ENCODE measurements at regions not wholly inside any gene's neighbourhood (a gene's known extent, or its start where the extent isn't known, plus 50 kb on each side); places are given as distances from the start of the nearest gene placed in this dataset.

- Histone ChIP-seq H3K4me2 (ENCODE audit: low read depth, low read length) (no peak overlapping the region), H4K20me1 (ENCODE audit: insufficient read depth, low read length) (no peaks in the 10 kb centered on the region), H3K9me3 (ENCODE audit: low read length) (peaks cover 86% of the 10 kb centered on the region), H3K79me2 (ENCODE audit: insufficient read depth, low read length) (no peaks in the 10 kb centered on the region), H3K36me3 (replicated peaks in 1 of 2; ENCODE audit: control insufficient read depth in 1 of 2, insufficient read depth in 2 of 2, low read length in 2 of 2) (no peaks in the 10 kb centered on the region), H3K4me3 (replicated peaks in 1 of 3; ENCODE audit: insufficient read depth in 1 of 3, low read depth in 2 of 3, low read length in 3 of 3) (no peak overlapping the region), H3K9ac (ENCODE audit: insufficient read depth, low read depth, low read length) (no peak overlapping the region), H3K27ac (ENCODE audit: extremely low read length, insufficient read depth, low read length) (no peak overlapping the region), H3K4me1 (ENCODE audit: insufficient read depth, low read length) (no peaks in the 10 kb centered on the region), H2AFZ (ENCODE audit: low read length) (no peak overlapping the region), H3K27me3 (ENCODE audit: control insufficient read depth in 1 of 2, insufficient read depth in 2 of 2, low read length in 2 of 2) (no peaks in the 10 kb centered on the region; a peak in 1 of 5 replicates)
- ChIA-PET CTCF (ENCODE audit: low intra/inter-chr PET ratio, low total read pairs) (no interaction called here), POLR2A (no interaction called here)
- BruUV-seq (replicated peaks): no TSS peak
- intact Hi-C loops (cut with micrococcal nuclease; ENCODE audit: unreplicated experiment) (no loop called here), in situ Hi-C loops (cut with HindIII; ENCODE audit: extremely low pct_ligation_motif_present, low pct_unique_long_range_greater_than_20kb) (no loop called here)
- WGBS (ENCODE audit: low lambda C conversion rate): 10% methylated on average over 1 of the region's 1 CpG
- FAIRE-seq (no peak), ATAC-seq (no peak), DNase-seq (ENCODE audit: low spot score) (no peak)
- TF ChIP-seq TEAD2 (CRISPR knock-in tag; IDR thresholded peaks at IDR 0.05): no peak
- TF ChIP-seq ZNF34 (CRISPR knock-in tag; IDR thresholded peaks at IDR 0.05; ENCODE audit: borderline replicate concordance): no peak
- no peak for TF ChIP-seq ZNF382 (CRISPR knock-in tag; IDR thresholded peaks at IDR 0.05; ENCODE audit: borderline replicate concordance)
- no peak for TF ChIP-seq ZNF724P (CRISPR knock-in tag; IDR thresholded peaks at IDR 0.05; ENCODE audit: borderline replicate concordance)
- no peak for TF ChIP-seq ZFP1 (CRISPR knock-in tag; IDR thresholded peaks at IDR 0.05)
- no peak for TF ChIP-seq ARNT (IDR thresholded peaks at IDR 0.05)
- no peak for TF ChIP-seq EP300 (IDR thresholded peaks at IDR 0.05; ENCODE audit: low read depth in 2 of 2, low read length in 2 of 2)
- TF ChIP-seq EP300 (CRISPR knock-in tag; IDR thresholded peaks at IDR 0.05; ENCODE audit: borderline replicate concordance): no peak
- no peak for TF ChIP-seq HOXA3 (CRISPR knock-in tag; IDR thresholded peaks at IDR 0.05)
- TF ChIP-seq ZNF501 (CRISPR knock-in tag; IDR thresholded peaks at IDR 0.05): no peak
- no peak for TF ChIP-seq IRX3 (CRISPR knock-in tag; IDR thresholded peaks at IDR 0.05; ENCODE audit: borderline replicate concordance, low read depth)
These were observed 615.6 kb downstream of the KCNH5 start for GRCh38 chr14:62429683-62430082.

- ChIA-PET POLR2A (no interaction called here), CTCF (ENCODE audit: low intra/inter-chr PET ratio, low total read pairs) (no interaction called here)
- 0% methylated on average over 2 of the region's 2 CpGs for WGBS (ENCODE audit: low lambda C conversion rate)
- Histone ChIP-seq H4K20me1 (ENCODE audit: insufficient read depth, low read length) (no peaks in the 10 kb centered on the region), H3K27me3 (ENCODE audit: control insufficient read depth in 1 of 2, insufficient read depth in 2 of 2, low read length in 2 of 2) (no peaks in the 10 kb centered on the region; a peak in 1 of 5 replicates), H3K36me3 (replicated peaks in 1 of 2; ENCODE audit: control insufficient read depth in 1 of 2, insufficient read depth in 2 of 2, low read length in 2 of 2) (no peaks in the 10 kb centered on the region), H3K27ac (ENCODE audit: extremely low read length, insufficient read depth, low read length) (no peak overlapping the region), H2AFZ (ENCODE audit: low read length) (no peak overlapping the region), H3K4me2 (ENCODE audit: low read depth, low read length) (no peak overlapping the region), H3K79me2 (ENCODE audit: insufficient read depth, low read length) (no peaks in the 10 kb centered on the region), H3K4me3 (replicated peaks in 1 of 3; ENCODE audit: insufficient read depth in 1 of 3, low read depth in 2 of 3, low read length in 3 of 3) (no peak overlapping the region), H3K4me1 (ENCODE audit: insufficient read depth, low read length) (no peaks in the 10 kb centered on the region), H3K9ac (ENCODE audit: insufficient read depth, low read depth, low read length) (no peak overlapping the region), H3K9me3 (ENCODE audit: low read length) (peaks cover 83% of the 10 kb centered on the region)
- no TSS peak for BruUV-seq (replicated peaks)
- ATAC-seq (no peak), DNase-seq (ENCODE audit: low spot score) (no peak), FAIRE-seq (no peak)
- intact Hi-C loops (cut with micrococcal nuclease; ENCODE audit: unreplicated experiment): no loop called here
- in situ Hi-C loops (cut with HindIII; ENCODE audit: extremely low pct_ligation_motif_present, low pct_unique_long_range_greater_than_20kb): no loop called here
- TF ChIP-seq HNRNPH1 (optimal IDR thresholded peaks at IDR 0.05; ENCODE audit: low read depth, low read length) (no peak), ZNF18 (CRISPR knock-in tag; IDR thresholded peaks at IDR 0.05; ENCODE audit: insufficient replicate concordance) (no peak), ZNF776 (CRISPR knock-in tag; IDR thresholded peaks at IDR 0.05) (no peak), ZNF660 (CRISPR knock-in tag; IDR thresholded peaks at IDR 0.05; ENCODE audit: borderline replicate concordance, low read depth) (no peak), TRAFD1 (CRISPR knock-in tag; IDR thresholded peaks at IDR 0.05; ENCODE audit: borderline replicate concordance) (no peak), MYC (CRISPR knock-in tag; IDR thresholded peaks at IDR 0.05; ENCODE audit: borderline replicate concordance) (no peak), KDM6A (CRISPR knock-in tag; IDR thresholded peaks at IDR 0.05; ENCODE audit: low read depth) (no peak), PTBP1 (IDR thresholded peaks at IDR 0.05; ENCODE audit: low read depth, low read length, poor library complexity, severe bottlenecking) (no peak), FOXM1 (CRISPR knock-in tag; IDR thresholded peaks at IDR 0.05) (no peak)
These were observed 613.8 kb downstream of the KCNH5 start for GRCh38 chr14:62431496-62431895.

All from HepG2 (cell line).